ENCODE measurements at regions not wholly inside any gene's neighbourhood (a gene's known extent, or its start where the extent isn't known, plus 50 kb on each side); places are given as distances from the start of the nearest gene placed in this dataset.

- TF ChIP-seq, protein P1, sequence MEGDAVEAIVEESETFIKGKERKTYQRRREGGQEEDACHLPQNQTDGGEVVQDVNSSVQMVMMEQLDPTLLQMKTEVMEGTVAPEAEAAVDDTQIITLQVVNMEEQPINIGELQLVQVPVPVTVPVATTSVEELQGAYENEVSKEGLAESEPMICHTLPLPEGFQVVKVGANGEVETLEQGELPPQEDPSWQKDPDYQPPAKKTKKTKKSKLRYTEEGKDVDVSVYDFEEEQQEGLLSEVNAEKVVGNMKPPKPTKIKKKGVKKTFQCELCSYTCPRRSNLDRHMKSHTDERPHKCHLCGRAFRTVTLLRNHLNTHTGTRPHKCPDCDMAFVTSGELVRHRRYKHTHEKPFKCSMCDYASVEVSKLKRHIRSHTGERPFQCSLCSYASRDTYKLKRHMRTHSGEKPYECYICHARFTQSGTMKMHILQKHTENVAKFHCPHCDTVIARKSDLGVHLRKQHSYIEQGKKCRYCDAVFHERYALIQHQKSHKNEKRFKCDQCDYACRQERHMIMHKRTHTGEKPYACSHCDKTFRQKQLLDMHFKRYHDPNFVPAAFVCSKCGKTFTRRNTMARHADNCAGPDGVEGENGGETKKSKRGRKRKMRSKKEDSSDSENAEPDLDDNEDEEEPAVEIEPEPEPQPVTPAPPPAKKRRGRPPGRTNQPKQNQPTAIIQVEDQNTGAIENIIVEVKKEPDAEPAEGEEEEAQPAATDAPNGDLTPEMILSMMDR (IDR thresholded peaks at IDR 0.05) = no peak
- TF ChIP-seq EZH2 (IDR thresholded peaks at IDR 0.05; ENCODE audit: borderline replicate concordance, insufficient read depth, low read depth, low read length, poor library complexity, severe bottlenecking) = no peak
- Histone ChIP-seq H3K9ac (ENCODE audit: low read length) (no peak overlapping the region), H3K27me3 (replicated peaks in 1 of 4; ENCODE audit: control extremely low read depth in 1 of 4, control insufficient read depth in 3 of 4, insufficient read depth in 4 of 4, low read length in 3 of 4) (no peaks in the 10 kb centered on the region), H3K4me2 (replicated peaks; ENCODE audit: low read depth, low read length, poor library complexity, severe bottlenecking) (no peak overlapping the region), H3K79me2 (ENCODE audit: control insufficient read depth, insufficient read depth, low read length) (no peaks in the 10 kb centered on the region), H3K36me3 (replicated peaks in 1 of 2; ENCODE audit: control extremely low read depth in 1 of 2, control insufficient read depth in 1 of 2, extremely low read depth in 1 of 2, insufficient read depth in 2 of 2, low read length in 1 of 2) (no peaks in the 10 kb centered on the region), H3K27ac (ENCODE audit: low read length in 2 of 2) (no peak overlapping the region), H2AFZ (ENCODE audit: insufficient read depth, low read depth, low read length, poor library complexity, severe bottlenecking) (no peak overlapping the region), H3K4me1 (ENCODE audit: control insufficient read depth in 2 of 2, insufficient read depth in 2 of 2, low read length in 2 of 2) (no peaks in the 10 kb centered on the region), H3K4me3 (ENCODE audit: control extremely low read depth in 1 of 5, extremely low read depth in 1 of 5, insufficient read depth in 1 of 5, low read depth in 2 of 5, low read length in 4 of 5) (no peak overlapping the region), H4K20me1 (ENCODE audit: control insufficient read depth, insufficient read depth, low read length, poor library complexity, severe bottlenecking) (no peaks in the 10 kb centered on the region), H3K9me3 (ENCODE audit: control extremely low read depth in 1 of 3, control insufficient read depth in 2 of 3, insufficient read depth in 1 of 3, low read length in 2 of 3) (peaks cover 0 to 3% (median 0%) of the 10 kb centered on the region in 3 donors)
- H3K4me1 Mint-ChIP-seq = no peaks in the 10 kb centered on the region
- H3K9me3 Mint-ChIP-seq (ENCODE audit: insufficient read depth) = peaks cover 2% of the 10 kb centered on the region
- ChIA-PET CTCF (no interaction called here), POLR2A (no interaction called here)
- intact Hi-C loops (cut with micrococcal nuclease) = no loop called here
- 73% methylated on average over 3 of the region's 4 CpGs for WGBS (ENCODE audit: insufficient coverage)
- ATAC-seq (ENCODE audit: low read depth) (no peak), DNase-seq (no peak)
- peaks cover 2% of the 10 kb centered on the region for H3K27me3 Mint-ChIP-seq
- no peak overlapping the region for H3K27ac Mint-ChIP-seq
- H3K4me3 Mint-ChIP-seq = no peak overlapping the region
Observed at GRCh38 chr15:45847645-45848044, 212.8 kb downstream of the SQOR start.

GRCh38 chr15:45849136-45849535 is 214.3 kb downstream of the SQOR start:
- no peaks in the 10 kb centered on the region for H3K4me1 ChIP-seq (ENCODE audit: control insufficient read depth in 2 of 2, insufficient read depth in 2 of 2, low read length in 2 of 2)
- H3K27ac Mint-ChIP-seq = no peak overlapping the region
- H3K4me3 ChIP-seq (ENCODE audit: control extremely low read depth in 1 of 5, extremely low read depth in 1 of 5, insufficient read depth in 1 of 5, low read depth in 2 of 5, low read length in 4 of 5) = no peak overlapping the region
- no peaks in the 10 kb centered on the region for H3K79me2 ChIP-seq (ENCODE audit: control insufficient read depth, insufficient read depth, low read length)
- no peaks in the 10 kb centered on the region for H3K27me3 ChIP-seq (replicated peaks in 1 of 4; ENCODE audit: control extremely low read depth in 1 of 4, control insufficient read depth in 3 of 4, insufficient read depth in 4 of 4, low read length in 3 of 4)
- H3K4me3 Mint-ChIP-seq = no peak overlapping the region
- ChIA-PET CTCF (no interaction called here), POLR2A (no interaction called here)
- H3K4me2 ChIP-seq (replicated peaks; ENCODE audit: low read depth, low read length, poor library complexity, severe bottlenecking) = no peak overlapping the region
- peaks cover 3% of the 10 kb centered on the region for H3K27me3 Mint-ChIP-seq
- ATAC-seq (ENCODE audit: low read depth) (no peak), DNase-seq (no peak)
- no peak for TF ChIP-seq EZH2 (IDR thresholded peaks at IDR 0.05; ENCODE audit: borderline replicate concordance, insufficient read depth, low read depth, low read length, poor library complexity, severe bottlenecking)
- TF ChIP-seq, protein P1 (IDR thresholded peaks at IDR 0.05) = no peak
- H4K20me1 ChIP-seq (ENCODE audit: control insufficient read depth, insufficient read depth, low read length, poor library complexity, severe bottlenecking) = no peaks in the 10 kb centered on the region
- no peak overlapping the region for H2AFZ ChIP-seq (ENCODE audit: insufficient read depth, low read depth, low read length, poor library complexity, severe bottlenecking)
- H3K4me1 Mint-ChIP-seq = no peaks in the 10 kb centered on the region
- peaks cover 2% of the 10 kb centered on the region for H3K9me3 Mint-ChIP-seq (ENCODE audit: insufficient read depth)
- H3K27ac ChIP-seq (ENCODE audit: low read length in 2 of 2) = no peak overlapping the region
- no peak overlapping the region for H3K9ac ChIP-seq (ENCODE audit: low read length)
- peaks cover 0 to 3% (median 0%) of the 10 kb centered on the region in 3 donors for H3K9me3 ChIP-seq (ENCODE audit: control extremely low read depth in 1 of 3, control insufficient read depth in 2 of 3, insufficient read depth in 1 of 3, low read length in 2 of 3)
- intact Hi-C loops (cut with micrococcal nuclease) = no loop called here
- WGBS (ENCODE audit: insufficient coverage) = no CpG with 5 or more reads among the region's 3 CpGs
- no peaks in the 10 kb centered on the region for H3K36me3 ChIP-seq (replicated peaks in 1 of 2; ENCODE audit: control extremely low read depth in 1 of 2, control insufficient read depth in 1 of 2, extremely low read depth in 1 of 2, insufficient read depth in 2 of 2, low read length in 1 of 2)

Measured in B cell (primary cell).